Activated CD4-positive, alpha-beta memory T cell treated with anti-CD3 and anti-CD28 coated beads, Interleukin-2, amount 10 ng/mL, durations not matched to agents 7 days and 5 days (primary cell): ENCODE measurements at regions not wholly inside any gene's neighbourhood (a gene's known extent, or its start where the extent isn't known, plus 50 kb on each side); places are given as distances from the start of the nearest gene placed in this dataset.

Source experiments
- CTCF ChIA-PET: fragments of 350-600 bp; sonication (Branson Sonifier 250); formaldehyde crosslinking; loops from one replicate; lab custom pipeline; 2021; ENCODE audit warnings: antibody characterized with exemption, inconsistent platforms; lab: Charles Lee
- POLR2A ChIA-PET: fragments of 350-600 bp; sonication (Branson Sonifier 250); formaldehyde crosslinking; loops from one replicate; lab custom pipeline; 2021; ENCODE audit warnings: antibody characterized with exemption; lab: Charles Lee
- DNase-seq: peaks from one replicate; pipeline ENCODE4 v3.0.0-alpha.2; 2020
- H3K27ac Mint-ChIP-seq: one replicate; pipeline ENCODE4 v1.8.0; 2021; ENCODE audit warnings: mild to moderate bottlenecking, mixed read lengths
- H3K27me3 Mint-ChIP-seq: one replicate; pipeline ENCODE4 v1.8.0; 2021; ENCODE audit warnings: mixed read lengths
- H3K36me3 Mint-ChIP-seq: one replicate; pipeline ENCODE4 v1.8.0; 2021; ENCODE audit warnings: low read depth, mixed read lengths
- H3K4me1 Mint-ChIP-seq: one replicate; pipeline ENCODE4 v1.8.0; 2021; ENCODE audit warnings: mixed read lengths
- H3K4me3 Mint-ChIP-seq: one replicate; pipeline ENCODE4 v1.8.0; 2021; ENCODE audit warnings: mild to moderate bottlenecking, mixed read lengths
- H3K9me3 Mint-ChIP-seq: one replicate; pipeline ENCODE4 v1.8.0; 2021; ENCODE audit warnings: mixed read lengths

DNA sequence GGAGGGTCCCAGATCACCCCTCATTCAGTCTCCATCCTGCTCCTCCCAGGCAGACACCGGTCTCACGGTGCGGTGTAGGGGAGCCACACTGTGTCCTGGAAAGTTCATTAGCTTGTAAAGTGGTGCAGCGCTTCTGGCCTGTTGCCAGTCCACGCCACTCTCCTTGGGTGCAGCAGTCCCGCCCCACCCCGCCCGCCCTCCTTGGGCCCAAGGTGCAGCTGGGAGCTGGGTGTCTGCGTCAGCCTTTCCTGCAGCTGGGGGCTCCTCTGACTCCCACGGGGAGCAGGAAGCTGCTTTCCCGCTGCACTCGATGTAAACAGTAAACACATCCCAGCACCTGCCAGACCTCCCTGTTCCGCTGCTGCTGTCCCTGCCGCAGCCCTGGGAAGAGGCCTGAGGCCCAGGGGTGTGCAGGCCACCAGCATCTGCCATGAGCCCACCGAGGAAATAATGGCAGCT is 53.8 kb upstream of the ASB18 start:
- Mint-ChIP-seq H3K4me3 (no peak overlapping the region), H3K9me3 (no peaks in the 10 kb centered on the region), H3K27ac (no peak overlapping the region), H3K36me3 (no peaks in the 10 kb centered on the region), H3K27me3 (peaks cover 4% of the 10 kb centered on the region), H3K4me1 (no peaks in the 10 kb centered on the region)
- DNase-seq: no peak
- ChIA-PET CTCF (interaction anchor here (1.9 kb wide), 1 partner anchor 8 kb away, joined by 5 read pairs; no protein-coding TSS in a partner anchor), POLR2A (no interaction called here)

DNA sequence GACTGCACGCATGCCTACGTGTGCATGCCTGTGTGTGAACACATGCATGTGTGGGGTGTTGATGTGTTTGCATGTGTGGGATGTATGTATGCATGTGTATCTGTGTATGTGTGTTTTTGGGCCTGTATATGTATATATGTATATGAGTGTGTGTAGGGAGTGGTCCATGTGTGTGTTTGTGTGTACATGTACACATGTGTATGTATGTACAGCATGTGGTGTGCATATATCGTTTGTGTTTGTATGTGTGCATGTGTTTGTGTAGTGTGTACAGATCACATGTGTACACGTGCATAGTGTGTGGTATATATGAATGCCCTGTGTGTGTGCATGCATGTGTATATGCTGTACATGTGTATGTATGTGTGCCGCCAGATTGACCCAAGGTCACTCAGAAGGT is 54.2 kb upstream of the ASB18 start:
- no peak overlapping the region for H3K4me3 Mint-ChIP-seq
- no peak for DNase-seq
- no peaks in the 10 kb centered on the region for H3K36me3 Mint-ChIP-seq
- ChIA-PET POLR2A (no interaction called here), CTCF (interaction anchor here (1.9 kb wide), 1 partner anchor 9 kb away, joined by 5 read pairs; no protein-coding TSS in a partner anchor)
- H3K27me3 Mint-ChIP-seq: peaks cover 4% of the 10 kb centered on the region
- no peaks in the 10 kb centered on the region for H3K9me3 Mint-ChIP-seq
- no peaks in the 10 kb centered on the region for H3K4me1 Mint-ChIP-seq
- no peak overlapping the region for H3K27ac Mint-ChIP-seq

DNA sequence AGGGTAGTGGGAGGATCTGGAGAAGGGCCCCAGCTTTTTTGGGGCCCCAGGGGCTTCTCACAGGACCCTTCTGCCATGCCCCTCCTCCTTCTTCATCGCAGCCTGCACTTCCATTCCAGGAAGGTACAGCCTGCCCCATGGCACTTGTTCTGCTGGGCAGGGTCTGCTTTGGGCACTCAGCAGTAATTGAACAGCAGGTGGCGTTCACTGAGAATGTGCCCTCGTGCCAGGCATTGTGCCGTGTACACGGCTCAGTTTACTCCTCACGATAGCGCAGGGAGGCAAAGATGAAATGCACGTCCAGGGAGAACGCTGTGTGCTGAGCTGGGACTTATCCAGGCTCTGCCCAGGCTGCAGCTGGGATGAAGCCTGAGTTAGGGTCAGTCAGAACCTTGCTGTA is 54.8 kb upstream of the ASB18 start:
- no peak for DNase-seq
- Mint-ChIP-seq H3K4me1 (no peaks in the 10 kb centered on the region), H3K36me3 (no peaks in the 10 kb centered on the region), H3K27me3 (peaks cover 4% of the 10 kb centered on the region), H3K9me3 (no peaks in the 10 kb centered on the region), H3K27ac (no peak overlapping the region), H3K4me3 (no peak overlapping the region)
- ChIA-PET CTCF (interaction anchor here (1.9 kb wide), 1 partner anchor 9 kb away, joined by 5 read pairs; no protein-coding TSS in a partner anchor), POLR2A (no interaction called here)

DNA sequence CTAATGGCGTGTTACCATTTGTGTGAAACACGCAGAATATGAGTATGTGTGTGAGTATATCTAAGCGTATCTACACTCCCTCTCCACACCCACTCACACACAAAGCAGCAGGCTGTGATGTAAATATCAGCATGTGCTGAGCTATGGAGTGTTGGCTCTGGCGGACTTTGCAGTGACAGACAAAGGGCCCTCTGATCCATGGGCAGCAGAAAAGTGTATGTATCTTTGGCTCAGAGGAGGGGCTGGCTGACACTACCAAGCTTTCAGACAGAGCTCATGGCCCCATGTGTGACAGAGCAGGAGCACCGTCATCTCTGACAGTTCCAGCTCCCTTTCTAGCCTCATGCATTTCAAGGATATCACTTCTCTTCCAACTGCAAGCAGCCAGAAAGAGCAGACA is 57.2 kb upstream of the ASB18 start:
- CTCF ChIA-PET: no interaction called here
- no peak overlapping the region for H3K27ac Mint-ChIP-seq
- no peak for DNase-seq
- H3K9me3 Mint-ChIP-seq: no peaks in the 10 kb centered on the region
- POLR2A ChIA-PET: no interaction called here
- H3K4me3 Mint-ChIP-seq: no peak overlapping the region
- no peaks in the 10 kb centered on the region for H3K4me1 Mint-ChIP-seq
- no peaks in the 10 kb centered on the region for H3K36me3 Mint-ChIP-seq
- peaks cover 3% of the 10 kb centered on the region for H3K27me3 Mint-ChIP-seq

DNA sequence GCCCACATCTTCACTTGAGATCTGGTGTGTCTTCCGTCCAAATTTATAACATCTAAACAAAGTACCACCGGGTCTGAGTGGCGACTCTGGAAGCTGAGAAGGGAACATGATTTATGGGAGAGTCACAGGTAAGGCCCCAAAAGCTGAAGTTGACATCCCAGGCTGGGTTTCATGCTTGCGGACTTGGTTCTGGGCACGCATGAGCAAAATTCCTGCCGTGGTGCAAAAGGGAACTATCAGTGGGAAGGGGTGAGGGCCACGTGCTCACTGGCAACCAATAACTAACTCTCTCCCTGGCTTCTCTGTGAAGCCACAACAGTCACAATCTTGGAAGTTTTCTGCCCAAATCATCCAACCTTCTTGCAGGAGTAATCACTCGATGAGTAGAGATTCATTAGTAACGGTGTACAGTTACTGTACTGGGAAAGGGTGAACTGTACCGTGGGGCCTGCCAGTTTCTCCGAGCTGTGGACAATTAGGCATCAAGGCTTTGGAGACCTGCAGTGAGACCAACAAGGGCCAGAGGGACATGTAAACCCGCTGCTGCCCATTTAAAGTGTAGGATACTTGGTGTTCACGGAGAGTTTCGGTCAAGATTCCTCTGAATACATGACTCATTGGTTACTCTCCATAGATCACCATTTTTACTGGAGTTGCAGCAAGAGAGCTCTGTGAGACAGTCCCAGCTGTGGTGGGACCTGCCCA is 69.4 kb upstream of the ASB18 start:
- ChIA-PET POLR2A (no interaction called here), CTCF (no interaction called here)
- Mint-ChIP-seq H3K9me3 (no peaks in the 10 kb centered on the region), H3K4me3 (no peak overlapping the region), H3K27me3 (peaks cover 7% of the 10 kb centered on the region), H3K27ac (no peak overlapping the region), H3K36me3 (no peaks in the 10 kb centered on the region), H3K4me1 (no peaks in the 10 kb centered on the region)
- no peak for DNase-seq

DNA sequence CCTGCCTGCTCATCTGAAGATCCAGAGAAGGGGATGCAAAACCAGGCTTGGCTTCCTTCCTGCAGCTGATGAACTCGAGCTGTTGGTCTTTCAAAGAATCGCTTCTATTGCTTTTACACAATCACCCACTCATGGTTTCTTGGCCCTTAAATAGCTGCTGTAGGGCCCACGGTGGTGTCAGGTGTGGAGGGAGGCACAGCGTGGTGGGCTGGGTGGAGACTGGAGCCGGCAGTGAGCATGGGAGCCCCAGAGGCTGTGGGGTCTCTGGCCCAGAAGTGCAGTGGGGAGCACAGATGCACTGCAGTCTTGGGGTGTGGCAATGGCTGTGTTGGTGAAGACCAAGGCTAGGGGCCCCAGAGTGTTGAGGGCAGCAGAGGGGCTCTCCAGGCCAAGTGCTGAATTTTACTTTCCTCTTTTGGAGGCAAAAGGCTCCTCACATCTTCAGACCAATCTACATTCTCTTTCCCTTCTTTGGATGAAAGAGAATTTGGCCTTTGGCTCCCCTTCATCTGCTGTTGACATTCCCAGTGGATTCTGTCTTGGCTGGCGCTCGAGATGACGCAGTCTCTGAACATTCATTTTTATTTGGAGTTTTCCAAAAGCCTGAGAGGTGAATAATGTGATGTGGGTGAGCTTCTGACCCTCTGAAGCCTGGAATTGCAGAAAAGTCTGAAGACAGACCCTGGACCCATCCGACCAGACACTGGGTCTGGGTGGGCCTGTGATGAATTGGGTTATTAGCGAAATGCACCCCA is 70.1 kb upstream of the ASB18 start:
- ChIA-PET CTCF (no interaction called here), POLR2A (no interaction called here)
- H3K4me3 Mint-ChIP-seq: no peak overlapping the region
- DNase-seq: no peak
- peaks cover 8% of the 10 kb centered on the region for H3K27me3 Mint-ChIP-seq
- H3K27ac Mint-ChIP-seq: no peak overlapping the region
- H3K4me1 Mint-ChIP-seq: no peaks in the 10 kb centered on the region
- H3K9me3 Mint-ChIP-seq: no peaks in the 10 kb centered on the region
- no peaks in the 10 kb centered on the region for H3K36me3 Mint-ChIP-seq

DNA sequence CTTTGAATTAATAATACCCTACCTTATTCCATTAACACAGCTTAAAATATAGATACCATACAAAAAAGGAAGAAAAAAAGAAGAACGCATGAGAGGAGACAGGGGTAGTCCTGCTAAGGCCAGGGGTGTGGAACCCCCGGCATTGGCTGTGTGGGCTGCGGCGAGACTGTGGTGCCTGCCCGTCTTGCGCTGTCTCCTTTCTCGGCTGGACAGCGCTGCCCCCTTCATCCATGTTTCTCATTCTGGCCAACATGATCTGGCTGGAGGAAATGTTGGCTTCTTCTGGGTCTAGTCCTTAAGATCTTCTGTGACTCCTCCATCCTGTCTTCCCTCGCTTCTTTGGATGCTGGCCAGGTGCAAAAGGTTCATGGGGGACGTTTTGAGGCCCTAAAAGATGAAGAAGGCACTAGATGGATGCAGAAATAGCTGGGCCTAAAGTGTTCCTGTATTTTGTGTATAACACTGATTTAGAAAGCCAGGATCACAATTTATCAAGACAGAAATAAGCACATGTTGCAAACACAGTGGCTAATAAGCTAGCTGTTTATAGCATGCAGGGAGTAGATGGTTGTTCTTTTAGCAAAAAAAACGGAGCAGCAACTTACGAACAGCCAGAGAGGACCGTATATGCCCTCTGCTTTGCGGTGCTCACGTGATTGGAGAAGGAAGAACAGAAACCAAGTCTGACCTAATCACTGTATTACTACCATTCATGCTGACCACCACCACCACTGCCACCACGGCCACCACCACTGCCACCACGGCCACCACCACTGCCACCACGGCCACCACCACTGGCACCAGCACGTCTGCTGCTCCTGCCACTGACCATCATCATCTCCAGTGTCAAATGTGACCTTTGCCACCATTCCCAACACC is 71.7 kb upstream of the ASB18 start:
- Mint-ChIP-seq H3K27ac (no peak overlapping the region), H3K27me3 (peaks cover 7% of the 10 kb centered on the region), H3K9me3 (no peaks in the 10 kb centered on the region), H3K4me3 (no peak overlapping the region), H3K36me3 (no peaks in the 10 kb centered on the region), H3K4me1 (no peaks in the 10 kb centered on the region)
- CTCF ChIA-PET: interaction anchor here (1.0 kb wide), 1 partner anchor 12 kb away, joined by 5 read pairs; no protein-coding TSS in a partner anchor
- POLR2A ChIA-PET: no interaction called here
- DNase-seq: no peak

DNA sequence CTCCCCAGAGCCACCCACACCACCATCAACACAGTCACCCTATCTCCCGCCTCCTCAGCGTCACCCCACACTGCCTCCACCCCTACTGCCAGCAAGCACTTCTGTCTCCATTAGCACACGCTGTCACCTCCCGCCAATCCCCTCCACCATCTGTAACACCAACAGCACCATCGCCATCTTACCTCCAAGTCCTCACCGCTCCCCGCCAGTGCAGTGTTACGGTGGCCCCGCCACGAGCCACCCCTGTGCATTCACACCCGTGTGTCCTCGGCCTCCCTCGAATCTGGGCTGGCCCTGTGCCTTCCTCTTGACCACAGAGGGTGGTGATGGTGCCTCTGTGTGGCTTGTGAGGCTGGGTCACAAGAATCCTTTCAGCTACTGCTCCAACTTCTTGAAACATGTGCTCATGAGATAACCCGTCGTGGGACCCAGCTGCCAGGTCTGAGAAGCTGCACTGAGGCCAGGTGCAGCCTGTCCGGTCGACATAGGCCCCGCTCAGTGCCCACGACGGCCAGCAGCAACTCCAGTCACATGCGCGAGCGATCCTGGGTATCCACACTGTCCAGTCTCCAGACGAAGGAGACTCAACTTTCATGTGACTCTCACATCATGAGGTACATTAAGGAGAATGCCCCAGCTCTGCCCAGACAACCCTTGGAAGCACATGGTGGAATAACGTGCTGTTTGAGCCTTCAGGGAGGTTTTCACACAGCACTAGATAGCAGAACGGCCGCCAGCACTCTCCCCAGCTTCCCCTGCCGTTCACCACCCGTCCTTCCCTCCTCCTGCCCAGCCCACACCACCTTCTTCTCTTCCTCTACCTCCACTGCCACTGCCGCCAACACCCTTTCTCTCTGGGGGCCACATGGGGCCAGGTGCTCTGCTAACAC is 72.6 kb upstream of the ASB18 start:
- Mint-ChIP-seq H3K27ac (no peak overlapping the region), H3K27me3 (peaks cover 7% of the 10 kb centered on the region), H3K4me1 (no peaks in the 10 kb centered on the region), H3K9me3 (no peaks in the 10 kb centered on the region), H3K36me3 (no peaks in the 10 kb centered on the region), H3K4me3 (no peak overlapping the region)
- ChIA-PET CTCF (interaction anchor here (1.0 kb wide), 1 partner anchor 11 kb away, joined by 5 read pairs; no protein-coding TSS in a partner anchor), POLR2A (no interaction called here)
- no peak for DNase-seq

DNA sequence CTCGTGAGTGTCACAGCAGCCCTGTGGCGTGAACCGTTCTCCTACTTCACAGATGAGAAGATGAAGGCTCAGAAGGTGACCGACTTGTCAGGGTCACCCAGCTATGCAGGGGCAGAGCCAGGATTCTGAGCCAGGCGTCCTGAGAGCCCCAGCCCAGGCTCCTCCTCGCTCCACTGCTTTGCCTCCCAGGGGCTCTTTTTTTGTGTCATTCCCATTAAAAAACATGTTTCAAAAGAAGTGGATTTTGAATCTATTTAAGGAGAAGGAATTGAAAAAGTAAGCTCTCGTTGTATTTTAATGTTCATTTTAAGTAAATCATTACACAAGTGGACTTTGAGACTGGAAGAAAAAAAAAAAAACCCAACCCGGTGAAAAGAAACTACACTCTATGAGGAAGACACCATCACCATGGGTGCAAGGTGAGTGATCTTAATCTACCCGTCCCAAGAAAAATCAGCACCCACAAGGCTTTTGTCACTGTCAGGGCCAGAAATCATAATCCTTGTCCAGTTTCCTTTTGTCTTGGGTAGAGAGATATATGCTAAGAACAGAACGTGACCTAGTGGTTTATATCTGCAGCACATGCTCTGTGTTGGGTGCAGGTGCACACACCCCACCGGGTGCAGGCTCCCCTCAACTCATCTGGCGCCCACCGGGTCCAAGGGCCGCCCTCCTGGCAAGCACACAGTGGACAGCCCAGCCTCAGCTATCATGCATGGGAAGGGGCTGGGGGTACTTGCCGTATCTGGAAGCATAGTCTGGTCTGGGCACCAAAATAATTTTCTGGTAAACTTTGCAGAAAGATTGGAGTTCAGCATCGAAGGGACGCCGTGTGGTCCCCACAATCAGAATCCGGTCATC is 73.5 kb upstream of the ASB18 start:
- ChIA-PET CTCF (no interaction called here), POLR2A (no interaction called here)
- Mint-ChIP-seq H3K9me3 (no peaks in the 10 kb centered on the region), H3K27me3 (peaks cover 7% of the 10 kb centered on the region), H3K4me3 (no peak overlapping the region), H3K36me3 (no peaks in the 10 kb centered on the region), H3K27ac (no peak overlapping the region), H3K4me1 (no peaks in the 10 kb centered on the region)
- no peak for DNase-seq

DNA sequence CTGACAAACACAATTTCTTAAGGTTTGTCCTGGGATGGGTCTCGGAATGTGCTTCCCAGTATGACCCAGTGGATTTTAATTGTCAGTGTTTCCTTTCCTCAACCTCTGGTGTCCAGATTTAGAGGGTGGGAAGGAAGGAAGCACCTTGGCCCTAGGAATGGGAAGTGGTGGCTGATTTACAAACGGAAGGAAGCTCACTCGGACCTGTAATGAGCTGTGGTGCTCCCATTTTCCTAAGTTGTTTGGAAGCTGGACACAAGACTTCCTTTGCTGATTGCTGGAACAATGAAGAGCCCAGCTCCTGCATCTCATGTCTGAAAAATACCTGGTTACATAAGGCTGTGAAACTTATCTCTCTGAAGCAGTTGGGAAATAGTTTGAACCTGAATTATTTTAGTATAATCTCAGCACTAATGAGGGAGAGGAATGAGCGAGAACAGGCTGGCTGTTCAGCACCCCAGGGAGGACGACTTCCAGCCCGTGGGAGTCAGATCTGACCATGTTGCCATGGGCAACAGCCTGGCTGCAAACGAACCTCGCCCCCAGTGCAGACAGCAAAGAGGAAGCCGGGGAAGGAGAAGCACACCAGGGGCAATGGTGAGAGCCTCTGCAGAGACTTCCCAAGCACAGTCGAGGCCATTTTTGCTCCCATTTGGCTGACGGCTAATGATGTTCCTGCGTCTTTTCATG is 74.4 kb upstream of the ASB18 start:
- no peak for DNase-seq
- H3K27me3 Mint-ChIP-seq: peaks cover 7% of the 10 kb centered on the region
- ChIA-PET CTCF (no interaction called here), POLR2A (no interaction called here)
- H3K36me3 Mint-ChIP-seq: no peaks in the 10 kb centered on the region
- H3K27ac Mint-ChIP-seq: no peak overlapping the region
- no peaks in the 10 kb centered on the region for H3K9me3 Mint-ChIP-seq
- no peaks in the 10 kb centered on the region for H3K4me1 Mint-ChIP-seq
- no peak overlapping the region for H3K4me3 Mint-ChIP-seq

DNA sequence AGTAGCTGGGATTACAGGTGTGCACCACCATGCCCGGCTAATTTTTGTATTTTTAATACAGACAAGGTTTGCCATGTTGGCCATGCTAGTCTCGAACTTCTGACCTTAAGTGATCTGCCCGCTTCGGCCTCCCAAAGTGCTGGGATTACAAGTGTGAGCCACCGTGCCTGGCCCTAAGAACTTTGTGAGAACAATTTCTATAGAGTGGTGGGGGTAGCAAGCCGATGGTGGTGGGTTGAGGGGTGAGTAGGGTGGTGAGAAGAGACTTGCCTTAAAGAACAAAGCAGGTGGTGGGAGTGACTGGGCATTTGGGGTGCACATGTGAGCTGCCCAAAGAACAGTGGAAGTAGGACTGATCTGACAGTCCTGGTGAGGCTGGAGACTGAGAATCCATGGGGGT is 76.0 kb upstream of the ASB18 start:
- CTCF ChIA-PET: no interaction called here

More for the DNA sequence above, 76.0 kb upstream of the ASB18 start:
- peaks cover 7% of the 10 kb centered on the region for H3K27me3 Mint-ChIP-seq
- no peaks in the 10 kb centered on the region for H3K9me3 Mint-ChIP-seq
- H3K36me3 Mint-ChIP-seq: no peaks in the 10 kb centered on the region
- no peak overlapping the region for H3K4me3 Mint-ChIP-seq
- H3K4me1 Mint-ChIP-seq: no peaks in the 10 kb centered on the region
- DNase-seq: no peak
- POLR2A ChIA-PET: no interaction called here
- H3K27ac Mint-ChIP-seq: no peak overlapping the region
